Activated T-cell treated with anti-CD3 and anti-CD28 coated beads, Interleukin-2, amount 50 U/mL, for 4 hours (primary cell): ENCODE measurements at regions not wholly inside any gene's neighbourhood (a gene's known extent, or its start where the extent isn't known, plus 50 kb on each side); places are given as distances from the start of the nearest gene placed in this dataset.

Source experiments
- ATAC-seq, 2 donors: fragments of 200-7000 bp; cut with Tn5 transposase; one replicate each; pipeline ENCODE4 v1.10.0; 2021
- DNase-seq: peaks from one replicate; pipeline ENCODE4 v3.0.0-alpha.2; 2020
- H3K27me3 Mint-ChIP-seq: one replicate; pipeline ENCODE4 v1.8.0; 2021; ENCODE audit warnings: low read depth, mixed read lengths
- H3K36me3 Mint-ChIP-seq: one replicate; pipeline ENCODE4 v1.8.0; 2022; ENCODE audit warnings: mixed read lengths; ENCODE audit not compliant: insufficient read depth
- H3K4me1 Mint-ChIP-seq: one replicate; pipeline ENCODE4 v1.8.0; 2021; ENCODE audit warnings: low read depth, mixed read lengths
- H3K4me3 Mint-ChIP-seq: one replicate; pipeline ENCODE4 v1.8.0; 2021; ENCODE audit warnings: mild to moderate bottlenecking, moderate library complexity, mixed read lengths
- H3K9me3 Mint-ChIP-seq: one replicate; pipeline ENCODE4 v1.8.0; 2021; ENCODE audit warnings: mixed read lengths

DNA sequence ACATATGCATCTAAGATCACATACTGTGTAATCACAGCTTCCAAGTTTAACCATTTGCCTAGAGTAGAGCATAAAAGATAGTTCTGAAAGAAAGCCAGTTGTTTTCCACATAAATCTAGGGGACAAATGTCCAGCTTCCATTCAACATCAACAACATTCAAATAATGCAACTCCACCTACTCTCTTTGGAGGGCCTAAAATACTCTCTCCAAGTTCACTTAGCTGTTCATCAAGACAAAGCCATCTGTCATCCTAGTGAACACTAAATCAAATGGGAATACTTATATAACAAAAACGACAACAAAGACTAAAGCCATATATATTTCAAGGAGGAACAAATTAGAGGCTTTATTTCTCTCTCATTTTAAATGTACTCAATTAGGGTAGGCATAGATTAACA, 221.5 kb upstream of the CDH2 start:
- Mint-ChIP-seq H3K36me3 (no peaks in the 10 kb centered on the region), H3K4me3 (no peak overlapping the region), H3K9me3 (peaks cover 16% of the 10 kb centered on the region), H3K4me1 (no peaks in the 10 kb centered on the region), H3K27me3 (no peaks in the 10 kb centered on the region)
- ATAC-seq (no peak), DNase-seq (no peak)

DNA sequence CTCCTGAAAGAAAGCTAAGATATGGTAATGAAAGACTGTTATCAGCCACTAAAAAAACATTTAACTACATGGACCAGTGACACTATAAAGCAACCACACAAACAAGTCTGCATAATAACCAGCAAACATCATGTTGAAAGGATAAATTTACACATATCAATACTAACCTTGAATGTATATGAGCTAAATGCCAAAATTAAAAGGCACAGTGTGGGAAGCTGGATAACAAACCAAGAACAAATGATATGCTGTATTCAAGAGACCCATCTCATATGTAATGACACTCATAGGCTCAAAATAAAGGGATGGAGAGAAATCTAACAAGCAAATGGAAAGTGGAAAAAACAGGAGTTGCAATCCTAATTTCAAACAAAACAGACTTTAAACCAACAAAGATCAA, 213.1 kb upstream of the CDH2 start:
- no peak for ATAC-seq
- Mint-ChIP-seq H3K36me3 (no peaks in the 10 kb centered on the region), H3K27me3 (no peaks in the 10 kb centered on the region), H3K9me3 (peaks cover 46% of the 10 kb centered on the region), H3K4me3 (no peak overlapping the region), H3K4me1 (no peaks in the 10 kb centered on the region)
- DNase-seq = no peak

DNA sequence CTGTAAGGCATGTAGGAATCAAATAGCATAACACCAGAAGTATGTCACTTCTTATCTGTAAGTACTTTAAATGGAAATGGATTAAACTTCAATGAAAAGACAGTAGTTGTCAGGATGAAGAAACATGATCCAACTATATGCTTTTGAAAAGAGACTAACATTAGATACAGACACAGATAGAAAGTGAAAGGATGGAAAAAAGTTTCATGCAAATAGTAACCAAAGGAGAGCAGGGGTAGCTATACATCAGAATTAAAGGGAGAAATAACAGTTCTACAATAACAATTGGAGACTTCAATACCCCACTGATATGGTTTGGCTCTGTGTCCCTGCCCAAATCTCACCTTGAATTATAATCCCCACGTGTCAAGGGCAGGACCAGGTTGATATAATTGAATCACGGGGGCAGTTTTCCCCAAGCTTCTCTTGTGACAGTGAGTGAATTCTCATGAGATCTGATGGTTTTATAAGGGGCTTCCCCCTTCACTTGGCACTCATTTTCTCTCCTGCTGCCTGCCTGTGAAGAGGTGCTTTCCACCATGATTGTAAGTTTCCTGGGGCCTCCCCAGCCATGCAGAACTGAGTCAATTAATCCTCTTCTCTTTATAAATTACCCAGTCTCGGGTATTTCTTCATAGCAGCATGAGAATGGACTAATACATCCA, 205.4 kb upstream of the CDH2 start:
- Mint-ChIP-seq H3K4me3 (no peak overlapping the region), H3K27me3 (no peaks in the 10 kb centered on the region), H3K9me3 (peaks cover 41% of the 10 kb centered on the region), H3K4me1 (no peaks in the 10 kb centered on the region), H3K36me3 (no peaks in the 10 kb centered on the region)
- no peak for ATAC-seq
- DNase-seq = no peak

DNA sequence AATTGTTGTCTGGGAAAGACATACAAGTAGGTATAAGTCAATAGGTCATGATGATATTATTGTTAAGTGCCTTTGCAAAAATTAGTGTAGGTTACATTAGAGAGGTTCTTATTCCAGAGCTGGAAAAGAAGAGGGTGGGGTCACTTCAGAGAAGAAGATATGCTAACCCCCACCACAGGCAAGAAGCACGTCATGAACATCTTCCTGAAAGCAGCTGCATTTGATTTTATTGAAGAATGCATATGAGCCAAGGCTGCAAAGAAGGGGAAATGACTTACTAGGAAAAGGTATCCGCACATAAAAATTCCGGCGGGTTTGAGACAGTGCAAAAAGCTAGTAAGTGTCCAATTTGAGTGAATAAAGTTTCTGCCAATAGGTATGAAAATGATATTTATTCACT, 195.3 kb upstream of the CDH2 start:
- no peaks in the 10 kb centered on the region for H3K4me1 Mint-ChIP-seq
- H3K27me3 Mint-ChIP-seq = no peaks in the 10 kb centered on the region
- no peaks in the 10 kb centered on the region for H3K36me3 Mint-ChIP-seq
- H3K4me3 Mint-ChIP-seq = no peak overlapping the region
- H3K9me3 Mint-ChIP-seq = peaks cover 10% of the 10 kb centered on the region
- DNase-seq (no peak), ATAC-seq (no peak)

DNA sequence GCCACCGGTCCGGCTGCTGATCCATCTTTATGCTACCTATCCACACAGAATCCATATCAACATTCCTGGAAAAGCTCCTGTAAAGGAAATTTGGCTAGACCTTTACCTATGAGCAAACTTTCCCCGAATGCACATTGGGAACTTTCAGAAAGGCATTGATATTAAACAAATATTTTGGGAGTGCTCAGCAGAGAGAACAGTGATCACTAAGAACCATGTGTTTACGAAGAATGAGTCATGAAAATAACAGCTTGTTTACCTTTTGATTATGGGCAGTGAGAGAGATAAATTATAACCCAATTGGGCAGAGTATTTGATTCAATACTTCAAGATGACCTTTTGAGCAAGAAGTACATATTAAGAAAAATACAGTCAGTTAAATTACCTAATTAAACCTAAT, 189.7 kb upstream of the CDH2 start:
- Mint-ChIP-seq H3K4me3 (no peak overlapping the region), H3K27me3 (no peaks in the 10 kb centered on the region), H3K36me3 (no peaks in the 10 kb centered on the region), H3K4me1 (no peaks in the 10 kb centered on the region), H3K9me3 (peaks cover 8% of the 10 kb centered on the region)
- DNase-seq = no peak
- no peak for ATAC-seq

DNA sequence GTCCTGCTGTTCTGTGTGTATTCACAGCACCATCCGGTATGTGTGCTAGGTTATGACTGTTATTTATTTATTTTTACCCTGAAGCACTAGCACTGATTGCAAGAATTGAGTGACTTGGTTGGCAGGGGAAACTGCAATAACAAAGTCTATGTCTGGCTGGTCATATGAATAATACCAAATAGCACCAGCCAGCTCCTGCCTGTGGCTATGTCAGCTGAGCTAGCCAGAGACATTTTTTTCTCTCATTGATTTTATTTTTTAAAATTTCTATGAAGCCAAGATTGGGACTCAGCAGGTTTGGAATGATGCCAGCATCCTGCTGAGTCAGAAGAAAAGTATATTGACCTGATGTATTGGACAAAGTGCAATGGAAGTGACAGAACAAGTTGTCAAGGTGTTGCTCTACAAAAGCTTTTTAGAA, 188.5 kb upstream of the CDH2 start:
- ATAC-seq = no peak
- Mint-ChIP-seq H3K4me3 (no peak overlapping the region), H3K36me3 (no peaks in the 10 kb centered on the region), H3K27me3 (no peaks in the 10 kb centered on the region), H3K9me3 (peaks cover 8% of the 10 kb centered on the region), H3K4me1 (no peaks in the 10 kb centered on the region)
- no peak for DNase-seq

DNA sequence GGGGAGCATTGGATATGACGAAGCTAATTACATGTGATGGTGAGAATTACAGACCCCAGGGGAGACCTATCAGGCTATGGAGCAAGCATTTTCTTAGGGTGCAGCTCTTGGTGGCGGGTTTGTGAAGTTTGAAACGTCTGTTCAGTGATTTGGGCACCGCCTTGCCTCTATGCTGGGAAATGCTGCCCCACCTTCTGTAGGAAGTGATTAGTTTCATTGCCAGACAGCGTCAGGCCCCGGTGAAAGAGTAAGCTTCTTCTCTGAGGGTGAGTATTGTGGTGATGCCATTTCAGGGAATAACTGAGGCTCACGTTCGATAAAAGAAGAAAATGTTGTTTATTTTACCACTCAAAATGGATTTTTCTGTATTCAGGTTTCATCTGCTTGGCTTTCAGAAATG, 186.2 kb upstream of the CDH2 start:
- Mint-ChIP-seq H3K36me3 (no peaks in the 10 kb centered on the region), H3K4me1 (no peaks in the 10 kb centered on the region), H3K27me3 (no peaks in the 10 kb centered on the region), H3K9me3 (peaks cover 8% of the 10 kb centered on the region), H3K4me3 (no peak overlapping the region)
- DNase-seq (no peak), ATAC-seq (no peak)

DNA sequence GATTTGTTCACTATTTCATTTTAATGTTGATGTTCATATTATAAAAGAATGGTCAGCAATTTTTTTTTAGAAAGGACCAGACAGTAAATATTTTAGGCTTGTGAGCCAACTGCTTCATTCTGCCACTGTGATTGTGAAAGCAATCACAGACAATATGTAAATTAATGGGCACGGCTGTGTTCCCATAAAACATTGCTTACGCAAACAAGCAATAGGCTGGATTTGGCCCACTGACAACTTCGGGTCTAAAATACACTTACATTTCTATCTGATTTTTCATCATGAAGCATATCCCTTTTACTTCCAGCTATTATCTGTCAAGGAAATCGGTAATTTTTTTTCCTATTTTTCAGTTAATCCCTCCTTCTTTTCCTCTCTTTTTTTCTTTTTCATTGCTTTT, 182.2 kb upstream of the CDH2 start:
- DNase-seq (no peak), ATAC-seq (no peak)
- Mint-ChIP-seq H3K4me3 (no peak overlapping the region), H3K27me3 (no peaks in the 10 kb centered on the region), H3K36me3 (no peaks in the 10 kb centered on the region), H3K4me1 (no peaks in the 10 kb centered on the region), H3K9me3 (peaks cover 7% of the 10 kb centered on the region)

DNA sequence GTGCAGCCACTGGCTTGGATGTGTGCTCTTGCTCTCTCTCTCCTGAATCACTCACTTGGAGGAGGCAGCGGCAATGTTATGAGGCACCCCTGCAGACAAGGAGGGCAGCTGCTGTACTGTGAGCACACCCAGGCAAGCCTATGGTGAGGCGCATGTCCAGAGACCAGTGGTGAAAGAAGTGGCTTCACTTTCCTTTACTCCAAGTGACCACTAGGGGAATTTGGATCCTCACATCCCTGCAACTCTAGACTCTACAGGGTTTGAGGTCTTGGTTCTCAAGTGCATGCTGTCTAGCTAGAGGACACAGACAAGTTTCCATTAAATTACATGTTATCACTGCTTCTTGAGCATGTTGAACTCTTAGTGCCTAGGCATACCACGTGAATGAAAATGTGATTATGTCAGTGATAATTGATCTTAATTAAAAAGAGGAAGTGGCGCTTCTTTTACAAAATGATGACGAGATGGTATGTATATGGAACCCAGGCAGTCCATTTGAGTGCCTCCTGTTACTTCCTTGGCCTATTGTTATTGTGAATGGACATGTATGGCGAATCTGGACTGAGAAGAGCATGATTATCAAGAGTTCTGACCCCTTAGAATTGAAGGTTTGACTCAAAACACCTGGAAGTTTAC, 181.0 kb upstream of the CDH2 start:
- no peaks in the 10 kb centered on the region for H3K27me3 Mint-ChIP-seq
- no peaks in the 10 kb centered on the region for H3K4me1 Mint-ChIP-seq
- H3K36me3 Mint-ChIP-seq = no peaks in the 10 kb centered on the region
- DNase-seq (no peak), ATAC-seq (no peak)
- no peak overlapping the region for H3K4me3 Mint-ChIP-seq
- H3K9me3 Mint-ChIP-seq = peaks cover 7% of the 10 kb centered on the region

DNA sequence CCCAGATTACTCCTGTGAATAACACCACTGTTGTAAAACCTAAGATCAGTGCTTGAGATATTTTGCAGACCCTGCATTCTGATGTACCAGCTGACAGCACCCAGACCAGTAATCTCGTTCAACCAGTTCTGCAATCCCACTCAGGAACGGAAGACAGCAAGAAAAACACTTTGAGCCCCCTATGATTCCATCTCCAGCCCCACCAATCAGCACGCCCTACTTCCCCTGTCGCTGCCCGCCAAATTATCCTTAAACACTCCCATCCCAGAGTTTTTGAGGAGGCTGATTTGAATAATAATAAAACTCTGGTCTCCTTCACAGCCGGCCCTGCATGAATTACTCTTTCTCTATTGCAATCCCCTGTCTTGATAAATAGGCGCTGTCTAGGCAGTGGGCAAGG, 173.9 kb upstream of the CDH2 start:
- Mint-ChIP-seq H3K36me3 (no peaks in the 10 kb centered on the region), H3K27me3 (no peaks in the 10 kb centered on the region), H3K9me3 (peaks cover 16% of the 10 kb centered on the region), H3K4me3 (no peak overlapping the region), H3K4me1 (no peaks in the 10 kb centered on the region)
- ATAC-seq (no peak), DNase-seq (no peak)

DNA sequence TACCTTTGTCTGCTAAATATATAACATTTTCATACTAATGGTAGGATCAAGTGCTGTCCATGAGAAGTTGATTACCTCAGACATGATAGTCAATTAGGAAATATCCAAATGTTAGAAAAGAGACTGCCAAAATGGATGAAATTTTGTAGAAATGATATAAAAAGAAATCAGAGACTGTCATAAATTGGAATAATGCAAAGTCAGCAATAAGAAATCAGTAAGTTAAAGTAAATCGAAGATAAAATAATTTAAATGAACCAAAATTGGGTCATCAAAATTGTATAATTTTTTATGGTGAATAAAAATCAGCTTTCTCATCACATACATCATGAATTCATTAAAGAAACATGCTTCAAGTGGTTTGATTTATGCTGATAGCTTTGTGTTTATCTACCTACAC, 165.3 kb upstream of the CDH2 start:
- DNase-seq (no peak), ATAC-seq (no peak)
- no peaks in the 10 kb centered on the region for H3K36me3 Mint-ChIP-seq
- no peaks in the 10 kb centered on the region for H3K27me3 Mint-ChIP-seq
- H3K9me3 Mint-ChIP-seq = peaks cover 15% of the 10 kb centered on the region
- no peaks in the 10 kb centered on the region for H3K4me1 Mint-ChIP-seq
- H3K4me3 Mint-ChIP-seq = no peak overlapping the region

DNA sequence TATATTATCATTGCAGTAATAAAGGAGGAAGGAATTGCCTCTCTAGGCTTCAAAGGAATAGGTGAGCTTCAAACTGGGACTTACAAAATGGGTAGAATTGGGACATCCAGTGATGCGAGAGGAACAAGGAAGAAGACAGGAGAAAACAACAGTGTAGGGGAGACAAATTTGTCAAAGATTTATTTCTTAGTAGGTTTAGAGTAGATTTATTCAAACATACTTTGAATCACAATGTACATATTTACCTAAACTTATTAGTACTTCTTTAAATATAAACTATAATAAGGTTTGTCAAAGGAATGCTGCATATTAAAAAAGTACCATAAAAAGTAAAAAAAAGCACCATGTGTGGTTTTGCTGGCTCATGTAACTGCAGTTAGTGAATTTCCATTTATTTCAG, 161.4 kb upstream of the CDH2 start:
- Mint-ChIP-seq H3K36me3 (no peaks in the 10 kb centered on the region), H3K4me1 (no peaks in the 10 kb centered on the region), H3K4me3 (no peak overlapping the region)

DNA sequence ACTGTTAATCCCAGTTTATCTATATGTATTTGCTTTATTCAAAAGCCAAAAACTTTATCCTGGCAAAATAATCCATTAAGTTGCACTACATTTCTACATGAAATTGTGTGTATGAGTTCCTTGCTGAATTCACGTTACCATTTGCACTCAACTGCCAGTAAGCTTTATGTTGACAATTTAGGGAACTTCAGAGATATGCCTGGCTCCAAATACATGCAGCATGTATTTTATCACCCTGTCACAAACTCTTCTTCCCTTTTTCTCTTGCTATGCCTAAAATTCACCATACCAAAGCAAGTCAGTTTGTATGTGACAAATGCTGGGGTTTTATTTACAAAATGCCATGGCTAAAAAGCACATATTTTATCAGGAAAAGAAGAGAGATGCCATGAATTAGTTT, 157.6 kb upstream of the CDH2 start:
- H3K27me3 Mint-ChIP-seq = no peaks in the 10 kb centered on the region
- DNase-seq (no peak), ATAC-seq (no peak)
- no peaks in the 10 kb centered on the region for H3K36me3 Mint-ChIP-seq
- peaks cover 16% of the 10 kb centered on the region for H3K9me3 Mint-ChIP-seq
- H3K4me1 Mint-ChIP-seq = no peaks in the 10 kb centered on the region
- H3K4me3 Mint-ChIP-seq = no peak overlapping the region

More for the DNA sequence above, 161.4 kb upstream of the CDH2 start:
- ATAC-seq = no peak
- Mint-ChIP-seq H3K27me3 (no peaks in the 10 kb centered on the region), H3K9me3 (peaks cover 16% of the 10 kb centered on the region)
- DNase-seq = no peak

DNA sequence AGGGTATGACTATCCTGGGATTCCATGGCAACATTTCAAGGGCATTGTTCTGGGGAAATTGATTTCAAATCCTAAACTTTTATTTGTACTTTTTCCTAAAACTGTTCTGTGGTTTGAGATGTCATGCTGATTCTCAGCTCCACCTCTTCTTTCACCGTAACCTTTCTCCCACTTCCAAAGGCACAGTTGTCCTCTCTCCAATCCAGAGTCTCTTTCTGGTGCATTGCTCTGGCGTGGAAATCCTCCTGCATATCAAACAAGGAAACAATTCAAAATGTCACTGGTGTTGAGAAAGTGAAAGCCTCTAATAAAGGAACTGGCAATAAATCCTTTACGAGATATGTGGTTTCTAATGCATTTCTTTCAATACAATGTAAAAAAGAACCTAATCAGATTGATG, 155.1 kb upstream of the CDH2 start:
- Mint-ChIP-seq H3K4me3 (no peak overlapping the region), H3K9me3 (peaks cover 8% of the 10 kb centered on the region), H3K4me1 (no peaks in the 10 kb centered on the region), H3K27me3 (no peaks in the 10 kb centered on the region), H3K36me3 (no peaks in the 10 kb centered on the region)
- no peak for DNase-seq
- ATAC-seq = no peak

DNA sequence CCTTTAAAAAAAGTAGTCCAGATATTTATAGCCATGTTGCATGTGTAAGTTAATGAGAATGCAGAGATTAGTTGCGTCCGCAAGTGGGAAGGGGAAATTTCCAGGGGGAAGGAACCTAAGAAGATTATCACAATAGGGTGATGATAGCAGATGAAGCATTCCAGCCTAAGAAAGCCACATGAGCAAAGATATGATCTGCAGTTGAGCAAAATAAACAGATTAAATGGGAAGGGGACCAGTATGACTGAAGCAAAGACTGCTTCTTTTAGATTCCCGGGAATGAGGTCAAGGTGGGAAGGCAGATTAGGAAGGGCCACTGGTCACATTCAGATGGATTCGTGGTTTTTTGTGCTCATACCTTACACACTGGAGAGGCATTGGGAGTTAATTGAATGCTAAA, 154.6 kb upstream of the CDH2 start:
- peaks cover 10% of the 10 kb centered on the region for H3K9me3 Mint-ChIP-seq
- H3K4me3 Mint-ChIP-seq = no peak overlapping the region
- ATAC-seq = no peak
- DNase-seq = no peak
- no peaks in the 10 kb centered on the region for H3K36me3 Mint-ChIP-seq
- H3K27me3 Mint-ChIP-seq = no peaks in the 10 kb centered on the region
- no peaks in the 10 kb centered on the region for H3K4me1 Mint-ChIP-seq
